Endothelial cell (in vitro differentiated cells): ENCODE measurements at regions not wholly inside any gene's neighbourhood (a gene's known extent, or its start where the extent isn't known, plus 50 kb on each side); places are given as distances from the start of the nearest gene placed in this dataset.

Experiments
- DNase-seq: peaks from one replicate; pipeline ENCODE4 v3.0.0; 2021; ENCODE audit warnings: low spot score
- H3K27ac Mint-ChIP-seq: one replicate; pipeline ENCODE4 v1.8.0; 2021; ENCODE audit warnings: mixed read lengths, inconsistent platforms; ENCODE audit not compliant: unreplicated experiment
- H3K27me3 Mint-ChIP-seq: one replicate; pipeline ENCODE4 v1.8.0; 2021; ENCODE audit warnings: mild to moderate bottlenecking, moderate library complexity, mixed read lengths, inconsistent platforms; ENCODE audit not compliant: unreplicated experiment
- H3K36me3 Mint-ChIP-seq: one replicate; pipeline ENCODE4 v1.8.0; 2021; ENCODE audit warnings: mild to moderate bottlenecking, low read depth, mixed read lengths, inconsistent platforms; ENCODE audit not compliant: unreplicated experiment
- H3K4me1 Mint-ChIP-seq: one replicate; pipeline ENCODE4 v1.8.0; 2021; ENCODE audit warnings: mild to moderate bottlenecking, mixed read lengths, inconsistent platforms; ENCODE audit not compliant: unreplicated experiment
- H3K4me3 Mint-ChIP-seq: one replicate; pipeline ENCODE4 v1.8.0; 2021; ENCODE audit warnings: mild to moderate bottlenecking, mixed read lengths, inconsistent platforms; ENCODE audit not compliant: unreplicated experiment
- H3K9me3 Mint-ChIP-seq: one replicate; pipeline ENCODE4 v1.8.0; 2021; ENCODE audit warnings: mixed read lengths, inconsistent platforms; ENCODE audit not compliant: unreplicated experiment
- TF ChIP-seq, protein P1 (sequence below): fragments of 200-600 bp; sonication (generic); IDR thresholded peaks from one replicate; pipeline ENCODE4 v1.5.0; 2021; ENCODE audit warnings: antibody characterized with exemption; ENCODE audit not compliant: unreplicated experiment

DNA sequence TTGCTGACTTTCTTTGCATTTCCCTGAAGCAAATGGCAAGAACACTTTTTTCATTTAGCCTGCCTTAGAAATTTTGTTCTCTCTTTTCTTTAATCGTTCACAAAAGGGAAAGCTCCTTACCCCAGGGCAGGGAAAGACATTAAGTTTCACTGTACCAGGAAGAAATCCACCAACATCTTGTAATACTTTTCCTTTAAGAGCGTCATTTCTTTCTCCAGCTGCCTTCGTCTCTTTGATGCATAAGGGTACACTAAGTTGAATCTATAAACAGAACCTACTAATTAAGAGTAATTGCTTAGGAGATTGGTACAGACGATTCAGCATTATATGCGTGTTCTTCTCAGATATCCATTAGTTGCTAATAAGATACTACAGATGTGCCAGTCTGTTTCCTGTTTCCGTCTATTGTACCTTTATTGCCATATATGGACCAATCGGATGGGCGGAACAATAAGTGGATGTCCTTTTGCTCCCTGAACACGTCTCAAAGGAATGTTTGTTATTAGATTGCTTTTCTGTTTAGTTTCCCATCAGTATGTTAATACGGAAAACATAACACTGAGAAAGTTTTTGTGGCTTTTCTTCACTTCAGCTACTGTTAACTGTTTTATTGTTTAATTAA, 276.7 kb upstream of the RARB start:
- Mint-ChIP-seq H3K4me3 (no peak overlapping the region), H3K36me3 (no peaks in the 10 kb centered on the region), H3K27me3 (peaks cover 3% of the 10 kb centered on the region), H3K4me1 (peaks cover 23% of the 10 kb centered on the region), H3K27ac (peak overlapping the region; percentile 92), H3K9me3 (no peaks in the 10 kb centered on the region)
- TF ChIP-seq, protein P1, sequence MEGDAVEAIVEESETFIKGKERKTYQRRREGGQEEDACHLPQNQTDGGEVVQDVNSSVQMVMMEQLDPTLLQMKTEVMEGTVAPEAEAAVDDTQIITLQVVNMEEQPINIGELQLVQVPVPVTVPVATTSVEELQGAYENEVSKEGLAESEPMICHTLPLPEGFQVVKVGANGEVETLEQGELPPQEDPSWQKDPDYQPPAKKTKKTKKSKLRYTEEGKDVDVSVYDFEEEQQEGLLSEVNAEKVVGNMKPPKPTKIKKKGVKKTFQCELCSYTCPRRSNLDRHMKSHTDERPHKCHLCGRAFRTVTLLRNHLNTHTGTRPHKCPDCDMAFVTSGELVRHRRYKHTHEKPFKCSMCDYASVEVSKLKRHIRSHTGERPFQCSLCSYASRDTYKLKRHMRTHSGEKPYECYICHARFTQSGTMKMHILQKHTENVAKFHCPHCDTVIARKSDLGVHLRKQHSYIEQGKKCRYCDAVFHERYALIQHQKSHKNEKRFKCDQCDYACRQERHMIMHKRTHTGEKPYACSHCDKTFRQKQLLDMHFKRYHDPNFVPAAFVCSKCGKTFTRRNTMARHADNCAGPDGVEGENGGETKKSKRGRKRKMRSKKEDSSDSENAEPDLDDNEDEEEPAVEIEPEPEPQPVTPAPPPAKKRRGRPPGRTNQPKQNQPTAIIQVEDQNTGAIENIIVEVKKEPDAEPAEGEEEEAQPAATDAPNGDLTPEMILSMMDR: no peak
- DNase-seq: peak; percentile 13

DNA sequence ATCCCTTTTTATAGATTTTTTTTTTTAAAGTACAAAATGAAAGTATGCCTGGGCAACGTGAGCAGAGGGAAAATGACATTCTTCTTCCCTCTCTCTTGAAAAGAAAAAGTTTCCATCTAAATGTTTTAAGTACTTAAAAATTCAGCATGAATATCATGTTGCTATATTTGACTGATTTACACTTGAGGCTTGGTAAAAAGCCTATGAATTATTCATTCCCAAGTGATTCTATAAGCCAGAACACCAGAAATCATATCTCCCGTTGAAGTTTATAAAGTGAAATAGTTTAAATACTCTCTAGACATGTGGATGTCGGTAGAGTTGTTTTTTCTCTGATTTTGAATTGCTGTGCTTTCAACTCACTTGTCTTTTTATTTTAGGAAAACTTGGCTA, 276.2 kb upstream of the RARB start:
- H3K27ac Mint-ChIP-seq: peak overlapping the region; percentile 92
- peaks cover 23% of the 10 kb centered on the region for H3K4me1 Mint-ChIP-seq
- TF ChIP-seq, protein P1: no peak

DNA sequence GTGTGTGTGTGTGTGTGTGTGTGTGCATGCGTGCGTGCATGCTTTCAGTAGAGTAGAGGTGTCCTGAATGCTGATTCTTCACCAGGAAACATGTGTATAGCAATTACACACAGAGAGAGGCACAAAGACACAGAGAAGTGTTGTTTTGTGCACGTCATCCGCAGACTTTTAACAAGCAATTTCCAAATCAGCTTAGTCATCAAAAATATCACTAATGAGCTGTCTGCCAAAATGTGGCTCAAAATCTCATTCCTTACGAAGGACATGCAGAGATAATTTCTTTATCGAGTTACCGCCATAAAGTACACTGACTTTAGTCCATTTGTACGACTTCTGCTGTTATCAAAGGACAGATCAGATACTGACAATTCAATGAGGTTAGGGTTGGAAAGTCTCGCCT, 274.9 kb upstream of the RARB start:
- no peaks in the 10 kb centered on the region for H3K9me3 Mint-ChIP-seq
- H3K36me3 Mint-ChIP-seq: no peaks in the 10 kb centered on the region
- TF ChIP-seq, protein P1: no peak
- H3K4me1 Mint-ChIP-seq: peaks cover 23% of the 10 kb centered on the region
- no peak overlapping the region for H3K4me3 Mint-ChIP-seq
- H3K27ac Mint-ChIP-seq: peak overlapping the region; percentile 15
- H3K27me3 Mint-ChIP-seq: peaks cover 3% of the 10 kb centered on the region
- no peak for DNase-seq

More for the DNA sequence above, 276.2 kb upstream of the RARB start:
- Mint-ChIP-seq H3K27me3 (peaks cover 3% of the 10 kb centered on the region), H3K9me3 (no peaks in the 10 kb centered on the region), H3K4me3 (no peak overlapping the region), H3K36me3 (no peaks in the 10 kb centered on the region)
- DNase-seq: no peak

DNA sequence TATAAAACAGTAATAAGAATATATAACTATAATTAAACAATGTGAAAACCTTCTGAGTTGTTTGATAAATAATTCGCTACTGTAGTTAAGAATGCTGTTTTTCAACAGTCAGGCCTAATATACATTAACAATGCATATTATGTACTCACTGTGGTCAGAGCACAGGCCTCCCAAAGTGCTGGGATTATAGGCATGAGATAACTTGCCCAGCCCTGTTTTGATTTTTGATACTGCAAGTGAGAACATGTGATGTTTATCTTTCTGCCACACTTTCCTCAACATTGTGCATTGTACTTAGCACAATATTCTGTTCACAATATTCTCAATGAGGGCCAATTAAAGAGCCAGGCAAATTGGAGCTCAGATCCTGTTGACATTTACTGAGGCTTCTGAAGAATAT, 274.5 kb upstream of the RARB start:
- Mint-ChIP-seq H3K36me3 (no peaks in the 10 kb centered on the region), H3K4me1 (peaks cover 23% of the 10 kb centered on the region), H3K27me3 (peaks cover 3% of the 10 kb centered on the region), H3K4me3 (no peak overlapping the region), H3K27ac (no peak overlapping the region), H3K9me3 (no peaks in the 10 kb centered on the region)
- no peak for DNase-seq
- TF ChIP-seq, protein P1: no peak

DNA sequence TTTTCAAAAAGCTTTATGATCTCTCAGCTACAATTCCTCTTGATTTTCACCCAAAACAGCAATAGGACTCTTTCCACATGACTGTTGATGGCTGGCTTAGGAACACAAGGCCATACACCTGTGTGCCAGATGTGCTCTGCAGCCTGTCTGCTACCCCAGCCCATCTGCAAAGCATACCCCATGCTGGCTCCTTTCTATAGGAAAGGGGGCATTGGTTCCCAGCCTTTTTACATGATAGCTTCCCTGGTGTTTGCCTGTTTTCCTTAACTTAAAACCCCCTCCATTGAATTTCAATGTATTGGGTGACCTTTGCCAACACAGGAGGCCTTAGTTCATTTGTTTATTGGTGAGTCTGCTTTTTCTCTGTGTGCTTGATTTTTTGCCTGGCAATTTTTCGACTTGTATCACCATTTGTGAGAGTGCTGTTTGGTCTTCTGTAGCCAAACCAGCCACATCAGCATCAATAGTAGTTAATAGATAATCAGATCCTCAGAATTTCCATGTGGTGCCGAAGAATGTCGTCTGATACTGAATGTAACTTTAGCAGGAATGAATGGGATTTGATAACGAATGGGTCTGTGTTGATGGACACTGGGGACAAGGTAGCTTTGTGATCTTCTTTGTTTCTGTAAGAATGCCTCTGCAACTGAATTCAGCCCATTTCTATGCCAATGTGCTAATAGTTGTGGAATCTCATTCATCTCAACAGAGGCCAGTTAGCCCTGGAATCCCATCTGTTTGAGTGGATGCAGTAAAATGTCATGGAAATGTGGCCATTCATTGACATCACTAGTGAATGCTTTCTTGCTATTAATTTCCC, 272.2 kb upstream of the RARB start:
- Mint-ChIP-seq H3K27ac (peak overlapping the region; percentile 9), H3K27me3 (peaks cover 3% of the 10 kb centered on the region), H3K4me3 (no peak overlapping the region), H3K4me1 (peaks cover 21% of the 10 kb centered on the region), H3K9me3 (no peaks in the 10 kb centered on the region), H3K36me3 (no peaks in the 10 kb centered on the region)
- DNase-seq: no peak
- TF ChIP-seq, protein P1: no peak
